ENCODE measurements at regions not wholly inside any gene's neighbourhood (a gene's known extent, or its start where the extent isn't known, plus 50 kb on each side); places are given as distances from the start of the nearest gene placed in this dataset.

GRCh38 chr17:53941231-53941630 lies 118.5 kb downstream of the KIF2B start:
- DNase-seq (ENCODE audit: insufficient read length) (no peak), FAIRE-seq (no peak)
- TF ChIP-seq POLR2AphosphoS5 (IDR thresholded peaks at IDR 0.05; ENCODE audit: low read depth, low read length) (no peak), TAF1 (IDR thresholded peaks at IDR 0.05; ENCODE audit: borderline replicate concordance, low read depth, low read length) (no peak), POLR2A (IDR thresholded peaks at IDR 0.05; ENCODE audit: low read depth, low read length) (no peak)

- FAIRE-seq (no peak), DNase-seq (ENCODE audit: insufficient read length) (no peak)
- TF ChIP-seq POLR2A (IDR thresholded peaks at IDR 0.05; ENCODE audit: low read depth, low read length) (no peak), TAF1 (IDR thresholded peaks at IDR 0.05; ENCODE audit: borderline replicate concordance, low read depth, low read length) (no peak), POLR2AphosphoS5 (IDR thresholded peaks at IDR 0.05; ENCODE audit: low read depth, low read length) (no peak)
Measured at GRCh38 chr17:53942436-53942835, 119.7 kb downstream of the KIF2B start.

- FAIRE-seq = no peak
- TF ChIP-seq POLR2AphosphoS5 (IDR thresholded peaks at IDR 0.05; ENCODE audit: low read depth, low read length) = no peak
- TF ChIP-seq POLR2A (IDR thresholded peaks at IDR 0.05; ENCODE audit: low read depth, low read length) = no peak
- TF ChIP-seq TAF1 (IDR thresholded peaks at IDR 0.05; ENCODE audit: borderline replicate concordance, low read depth, low read length) = no peak
Measured at GRCh38 chr17:53942898-53943297, 120.2 kb downstream of the KIF2B start.

GRCh38 chr17:53948323-53948722 lies 125.6 kb downstream of the KIF2B start:
- TF ChIP-seq POLR2AphosphoS5 (IDR thresholded peaks at IDR 0.05; ENCODE audit: low read depth, low read length) (no peak), POLR2A (IDR thresholded peaks at IDR 0.05; ENCODE audit: low read depth, low read length) (no peak), TAF1 (IDR thresholded peaks at IDR 0.05; ENCODE audit: borderline replicate concordance, low read depth, low read length) (no peak)
- no peak for DNase-seq (ENCODE audit: insufficient read length)
- FAIRE-seq = no peak

More at GRCh38 chr17:53942898-53943297, 120.2 kb downstream of the KIF2B start:
- DNase-seq (ENCODE audit: insufficient read length) = no peak

- DNase-seq (ENCODE audit: insufficient read length) = no peak
- FAIRE-seq = no peak
- no peak for TF ChIP-seq TAF1 (IDR thresholded peaks at IDR 0.05; ENCODE audit: borderline replicate concordance, low read depth, low read length)
- TF ChIP-seq POLR2A (IDR thresholded peaks at IDR 0.05; ENCODE audit: low read depth, low read length) = no peak
- no peak for TF ChIP-seq POLR2AphosphoS5 (IDR thresholded peaks at IDR 0.05; ENCODE audit: low read depth, low read length)
Measured at GRCh38 chr17:53949473-53950090, 126.9 kb downstream of the KIF2B start.

DNA sequence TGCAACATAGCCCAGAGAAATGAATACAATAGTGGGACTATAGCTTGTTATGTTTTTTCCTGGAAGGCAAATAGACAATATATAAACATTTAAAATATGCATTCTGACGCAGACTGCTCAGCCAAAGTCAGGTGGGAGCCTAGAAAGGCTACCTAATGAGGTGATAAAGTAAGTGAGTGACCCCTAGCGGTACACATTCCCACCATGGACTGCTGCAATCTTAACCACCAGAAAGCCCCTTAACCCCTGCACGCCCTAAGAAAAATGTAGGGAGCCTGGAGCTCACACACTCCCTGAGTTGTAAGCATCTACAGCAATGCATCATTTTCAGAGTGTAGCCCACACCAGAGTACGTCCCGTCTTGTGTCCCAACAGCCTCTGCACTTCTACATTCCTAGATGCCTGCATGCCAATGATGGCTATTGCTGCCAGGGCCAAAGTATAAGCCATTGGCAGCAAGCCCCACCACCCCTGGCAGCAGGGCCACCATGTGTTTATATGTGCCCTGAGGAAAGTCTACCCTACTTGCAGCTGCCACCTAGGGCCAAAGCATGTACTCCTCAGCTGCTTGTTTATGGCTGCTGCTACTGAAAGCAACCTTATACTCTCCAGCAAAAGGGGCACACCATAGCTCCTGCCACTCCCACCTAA lies 127.6 kb downstream of the KIF2B start:
- DNase-seq (ENCODE audit: insufficient read length) (no peak), FAIRE-seq (no peak)
- TF ChIP-seq TAF1 (IDR thresholded peaks at IDR 0.05; ENCODE audit: borderline replicate concordance, low read depth, low read length) (no peak), POLR2A (IDR thresholded peaks at IDR 0.05; ENCODE audit: low read depth, low read length) (no peak), POLR2AphosphoS5 (IDR thresholded peaks at IDR 0.05; ENCODE audit: low read depth, low read length) (no peak)

DNA sequence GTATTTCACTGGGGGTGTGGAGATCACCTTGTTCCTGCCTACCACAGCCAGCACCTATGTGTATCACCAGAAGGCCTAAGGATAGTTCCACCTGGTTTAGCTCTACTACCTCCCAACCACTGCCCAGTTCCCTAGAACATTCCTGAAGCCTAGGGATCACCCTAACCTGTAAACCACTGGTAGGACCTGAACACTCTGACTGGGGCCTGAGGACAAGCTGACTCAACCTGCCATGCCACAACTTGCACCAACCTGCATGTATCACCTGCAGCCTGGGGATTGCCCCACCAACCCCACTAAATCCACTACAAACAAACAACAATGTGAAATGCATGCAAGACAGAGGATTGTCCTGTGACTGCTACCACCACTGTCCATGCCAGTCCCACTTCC lies 128.1 kb downstream of the KIF2B start:
- no peak for DNase-seq (ENCODE audit: insufficient read length)
- TF ChIP-seq TAF1 (IDR thresholded peaks at IDR 0.05; ENCODE audit: borderline replicate concordance, low read depth, low read length) (no peak), POLR2AphosphoS5 (IDR thresholded peaks at IDR 0.05; ENCODE audit: low read depth, low read length) (no peak), POLR2A (IDR thresholded peaks at IDR 0.05; ENCODE audit: low read depth, low read length) (no peak)
- no peak for FAIRE-seq

DNA sequence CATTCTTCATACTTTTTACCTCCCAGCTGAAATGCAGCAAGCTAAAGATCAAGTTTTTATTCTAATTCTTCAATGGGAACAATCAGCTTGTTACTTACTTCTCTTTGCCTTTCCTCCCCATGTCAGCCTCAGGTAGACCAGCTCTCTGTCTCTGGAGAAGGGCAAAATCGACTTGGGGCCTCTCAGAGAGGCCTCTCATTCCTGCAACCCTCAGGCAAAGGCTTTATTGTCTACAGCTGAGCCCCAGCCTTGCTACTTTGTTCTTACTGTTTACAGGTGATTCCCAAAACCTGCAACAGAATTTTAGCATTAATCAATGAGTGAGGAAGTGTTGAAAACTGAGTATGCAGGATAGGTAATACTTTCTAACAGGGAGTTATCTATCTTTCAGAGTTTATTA lies 148.6 kb downstream of the KIF2B start:
- TF ChIP-seq POLR2AphosphoS5 (IDR thresholded peaks at IDR 0.05; ENCODE audit: low read depth, low read length) (no peak), POLR2A (IDR thresholded peaks at IDR 0.05; ENCODE audit: low read depth, low read length) (no peak), TAF1 (IDR thresholded peaks at IDR 0.05; ENCODE audit: borderline replicate concordance, low read depth, low read length) (no peak)
- FAIRE-seq (no peak), DNase-seq (ENCODE audit: insufficient read length) (no peak)

GRCh38 chr17:53979991-53980390 lies 157.3 kb downstream of the KIF2B start:
- TF ChIP-seq POLR2A (IDR thresholded peaks at IDR 0.05; ENCODE audit: low read depth, low read length) = no peak
- no peak for TF ChIP-seq TAF1 (IDR thresholded peaks at IDR 0.05; ENCODE audit: borderline replicate concordance, low read depth, low read length)
- no peak for TF ChIP-seq POLR2AphosphoS5 (IDR thresholded peaks at IDR 0.05; ENCODE audit: low read depth, low read length)
- DNase-seq (ENCODE audit: insufficient read length) (no peak), FAIRE-seq (no peak)

GRCh38 chr17:53996131-53996530 lies 173.4 kb downstream of the KIF2B start:
- no peak for DNase-seq (ENCODE audit: insufficient read length)
- no peak for FAIRE-seq
- TF ChIP-seq POLR2A (IDR thresholded peaks at IDR 0.05; ENCODE audit: low read depth, low read length) (no peak), POLR2AphosphoS5 (IDR thresholded peaks at IDR 0.05; ENCODE audit: low read depth, low read length) (no peak), TAF1 (IDR thresholded peaks at IDR 0.05; ENCODE audit: borderline replicate concordance, low read depth, low read length) (no peak)

DNA sequence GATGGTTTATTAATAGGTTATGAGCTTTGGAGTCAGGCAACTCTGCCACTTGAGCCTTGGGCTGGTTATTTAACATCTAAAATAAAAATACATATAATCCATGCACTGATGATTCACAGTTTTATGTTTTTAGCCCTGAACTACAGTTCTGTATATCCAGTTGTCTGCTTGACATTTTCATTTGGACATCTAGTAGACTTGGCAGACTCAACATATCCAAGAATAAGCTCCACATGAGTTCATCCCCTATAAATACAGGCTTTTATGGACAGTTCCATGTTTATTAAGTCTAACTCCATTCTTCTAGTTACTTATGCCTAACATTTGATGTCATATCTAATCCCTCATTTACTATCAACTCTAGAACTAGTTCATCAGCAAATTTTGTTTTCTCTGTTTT lies 174.2 kb downstream of the KIF2B start:
- FAIRE-seq (no peak), DNase-seq (ENCODE audit: insufficient read length) (no peak)
- TF ChIP-seq POLR2A (IDR thresholded peaks at IDR 0.05; ENCODE audit: low read depth, low read length) = no peak
- no peak for TF ChIP-seq POLR2AphosphoS5 (IDR thresholded peaks at IDR 0.05; ENCODE audit: low read depth, low read length)
- no peak for TF ChIP-seq TAF1 (IDR thresholded peaks at IDR 0.05; ENCODE audit: borderline replicate concordance, low read depth, low read length)

DNA sequence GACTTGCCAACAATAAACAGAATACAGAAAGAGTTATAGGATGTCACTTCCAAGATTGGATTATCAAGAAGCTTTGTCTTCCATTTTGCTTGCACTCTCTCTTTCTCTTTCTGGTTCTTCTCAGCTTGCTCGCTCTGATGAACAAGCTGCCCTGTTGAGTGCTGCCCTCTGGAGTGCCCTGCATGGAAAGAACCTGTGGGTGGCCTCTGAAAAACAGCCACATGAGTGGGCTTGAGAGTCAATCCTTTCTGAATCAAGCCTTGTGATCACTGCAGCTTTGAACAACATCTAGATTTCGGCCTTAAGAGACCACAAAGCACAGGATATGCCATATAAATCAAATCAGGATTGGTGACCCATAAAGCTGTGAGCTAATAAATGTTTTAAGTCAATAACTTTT lies 185.1 kb downstream of the KIF2B start:
- TF ChIP-seq POLR2AphosphoS5 (IDR thresholded peaks at IDR 0.05; ENCODE audit: low read depth, low read length) = no peak
- no peak for TF ChIP-seq TAF1 (IDR thresholded peaks at IDR 0.05; ENCODE audit: borderline replicate concordance, low read depth, low read length)
- no peak for TF ChIP-seq POLR2A (IDR thresholded peaks at IDR 0.05; ENCODE audit: low read depth, low read length)
- DNase-seq (ENCODE audit: insufficient read length) (no peak), FAIRE-seq (no peak)

All from GM12892 (cell line).